NT2/D1 (cell line): ENCODE measurements at regions not wholly inside any gene's neighbourhood (a gene's known extent, or its start where the extent isn't known, plus 50 kb on each side); places are given as distances from the start of the nearest gene placed in this dataset.
"Not testable (repeated sequence)": the region's sequence is repeated elsewhere in the genome, so short reads cannot be mapped to it uniquely, and the experiment has no call there.

Experiments used
- DNase-seq: peaks from one replicate; pipeline ENCODE4 v3.0.0-alpha.2; 2011; ENCODE audit warnings: low read depth, low spot score
- H3K27me3 ChIP-seq: 2 replicates; pipeline ENCODE4 v1.6.0; 2011; ENCODE audit warnings: mild to moderate bottlenecking; ENCODE audit not compliant: insufficient read length, insufficient read depth
- H3K36me3 ChIP-seq: 2 replicates; pipeline ENCODE4 v1.6.1; 2011; ENCODE audit warnings: mild to moderate bottlenecking, low read length, mixed read lengths; ENCODE audit not compliant: insufficient read depth, insufficient read length
- H3K4me1 ChIP-seq: 2 replicates; pipeline ENCODE4 v1.5.1; 2011; ENCODE audit not compliant: insufficient read depth, insufficient read length
- H3K4me3 ChIP-seq: 2 replicates; pipeline ENCODE4 v1.5.1; 2011; ENCODE audit warnings: low read depth; ENCODE audit not compliant: insufficient read length
- H3K9ac ChIP-seq: 2 replicates; pipeline ENCODE4 v1.6.0; 2011; ENCODE audit warnings: low read depth; ENCODE audit not compliant: insufficient read length
- H3K9me3 ChIP-seq: 2 replicates; pipeline ENCODE4 v1.5.1; 2011; ENCODE audit warnings: mild to moderate bottlenecking, low read length; ENCODE audit not compliant: insufficient read depth

DNA sequence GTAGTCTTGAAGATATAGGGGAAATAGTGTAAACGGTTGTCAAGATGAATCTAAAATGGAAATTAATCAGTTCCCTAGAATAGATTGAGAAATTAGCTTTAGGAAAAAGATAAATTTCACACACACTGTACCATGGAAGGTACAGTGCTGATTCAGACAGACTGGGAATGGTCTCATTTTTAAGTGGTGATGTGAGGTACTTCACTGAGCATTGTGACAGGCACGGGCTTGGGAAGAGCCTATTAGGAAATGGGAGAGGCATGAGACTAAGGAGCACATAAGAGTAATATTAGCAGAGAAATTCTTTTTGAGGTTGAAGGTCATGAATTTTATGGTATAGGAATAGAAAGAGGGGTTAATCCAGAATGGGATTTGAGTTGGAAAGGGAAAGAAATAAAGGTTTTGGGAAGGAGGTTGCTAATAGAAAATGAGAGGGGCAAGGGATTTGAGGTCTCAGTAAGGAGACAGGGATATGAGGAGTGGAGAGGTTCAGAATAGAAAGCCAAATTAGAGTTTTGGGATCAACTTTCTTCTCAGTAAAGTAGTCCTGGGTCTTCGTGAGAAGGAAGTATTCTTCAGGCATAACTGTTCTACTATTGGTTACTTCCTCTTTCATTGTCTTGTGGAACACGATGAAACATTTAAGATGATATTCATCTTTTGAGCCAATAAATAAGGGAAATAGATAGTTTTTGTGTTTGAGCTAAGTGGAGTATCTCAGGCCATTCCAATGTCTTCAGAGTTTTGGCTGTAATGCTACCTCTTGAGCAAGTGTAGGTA lies 115.0 kb upstream of the FBXO28 start:
- H3K36me3 ChIP-seq, H3K4me3 ChIP-seq, H3K9me3 ChIP-seq, DNase-seq, H3K9ac ChIP-seq, H3K4me1 ChIP-seq, H3K27me3 ChIP-seq: not testable (repeated sequence)

DNA sequence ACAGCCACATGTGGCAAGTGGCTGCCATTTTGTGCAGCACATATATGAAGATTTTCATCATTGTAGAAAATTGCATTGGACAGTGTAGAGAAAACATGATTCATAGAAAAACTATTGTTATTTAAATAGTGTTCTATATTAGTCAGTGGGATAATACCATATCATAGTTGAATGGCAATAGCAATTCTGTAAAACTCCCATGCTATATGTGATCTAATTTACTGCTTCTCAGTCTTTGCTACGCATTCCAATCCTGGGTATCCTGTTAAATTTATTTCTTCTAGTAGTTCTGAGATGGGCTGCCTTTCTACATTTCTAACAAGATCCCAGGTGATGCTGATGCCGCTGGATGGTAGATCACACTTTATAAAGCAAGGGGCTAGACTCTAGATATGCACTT lies 117.5 kb upstream of the FBXO28 start:
- not testable (repeated sequence) for H3K4me1 ChIP-seq, DNase-seq, H3K9ac ChIP-seq, H3K9me3 ChIP-seq, H3K4me3 ChIP-seq, H3K27me3 ChIP-seq, H3K36me3 ChIP-seq

DNA sequence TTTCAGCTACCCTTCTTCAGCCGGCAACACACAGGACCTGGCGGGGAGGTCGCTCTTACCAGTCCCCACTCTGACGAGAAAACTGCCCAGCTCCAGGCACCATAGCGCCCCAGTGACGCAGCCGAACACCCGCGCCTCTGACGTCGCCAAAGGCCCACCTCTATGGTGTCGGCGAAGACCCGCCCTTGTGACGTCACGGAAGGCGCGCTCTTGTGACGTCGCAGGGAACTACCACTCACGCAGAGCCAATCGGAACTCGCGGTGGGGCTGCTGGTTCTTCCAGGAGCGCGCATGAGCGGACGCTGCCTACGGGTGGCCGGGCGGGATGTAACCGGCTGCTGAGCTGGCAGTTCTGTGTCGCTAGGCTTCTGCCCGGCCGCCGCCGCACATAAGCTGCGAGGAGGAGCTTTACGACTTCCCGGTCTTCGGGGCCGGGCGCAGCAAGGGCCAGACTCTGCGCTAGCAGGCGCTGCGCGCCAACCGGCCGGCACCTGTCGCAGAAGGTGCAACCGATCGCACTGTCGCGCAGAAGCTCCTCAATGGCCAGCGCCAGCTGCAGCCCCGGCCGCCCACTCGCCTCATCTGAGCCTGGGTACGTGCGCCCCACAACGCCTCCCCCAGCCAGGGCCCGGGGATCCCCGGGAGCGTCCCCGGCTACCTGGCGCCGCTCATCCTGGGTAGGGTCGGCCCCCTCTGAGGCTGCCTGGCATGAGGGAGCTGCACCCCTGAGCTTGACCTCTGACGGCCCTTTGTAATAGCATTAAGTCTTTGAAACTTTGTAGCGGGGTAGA lies 121.3 kb upstream of the FBXO28 start:
- Histone ChIP-seq H3K4me3 (peak overlapping the region; percentile 47), H3K9ac (peak overlapping the region; percentile 64)
- H3K36me3 ChIP-seq, H3K9me3 ChIP-seq, H3K27me3 ChIP-seq, H3K4me1 ChIP-seq: not testable (repeated sequence)
- peak; percentile 99 for DNase-seq

- H3K9me3 ChIP-seq, H3K4me3 ChIP-seq, H3K4me1 ChIP-seq, H3K36me3 ChIP-seq, H3K9ac ChIP-seq, H3K27me3 ChIP-seq, DNase-seq: not testable (repeated sequence)
These were observed 122.5 kb upstream of the FBXO28 start for GRCh38 chr1:223991297-223991857.

DNA sequence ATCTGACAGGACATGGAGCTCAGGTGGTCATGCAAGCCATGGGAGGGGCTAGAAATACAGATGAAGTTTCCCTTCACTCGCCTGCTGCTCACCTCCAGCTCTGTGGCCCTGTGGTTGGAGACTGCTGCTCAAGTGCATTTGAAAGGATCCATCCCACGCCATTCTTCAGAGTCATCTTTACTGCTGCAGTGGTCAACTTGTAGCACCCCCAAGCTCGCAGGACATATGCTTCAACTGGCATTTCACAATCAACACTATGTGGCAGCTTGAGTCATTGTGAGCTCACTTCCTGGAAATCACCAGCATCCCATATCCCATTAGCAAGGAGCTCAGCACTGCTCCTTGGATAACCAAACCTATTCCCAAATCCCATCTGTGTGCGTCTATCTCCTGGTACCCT lies 116.2 kb upstream of the TP53BP2 start:
- H3K4me3 ChIP-seq, H3K4me1 ChIP-seq, H3K9me3 ChIP-seq, H3K36me3 ChIP-seq, H3K27me3 ChIP-seq, H3K9ac ChIP-seq, DNase-seq: not testable (repeated sequence)

DNA sequence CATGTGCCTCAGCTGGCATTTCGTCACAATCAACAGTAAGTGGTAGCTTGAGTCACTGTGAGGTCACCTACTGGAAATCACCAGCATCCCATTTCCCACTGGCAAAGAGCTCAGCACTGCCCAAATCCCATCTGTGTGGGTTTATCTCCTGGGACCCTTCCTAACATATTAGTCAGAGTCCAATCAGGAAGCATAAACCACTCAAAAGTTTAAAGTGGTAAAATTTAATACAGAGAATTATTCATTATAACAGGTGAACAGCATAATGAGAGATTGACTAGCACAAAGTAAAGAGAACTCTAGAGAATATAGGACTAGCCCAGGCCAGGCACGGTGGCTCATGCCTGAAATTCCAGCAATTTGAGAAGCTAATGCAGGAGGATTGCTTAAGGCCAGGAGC lies 107.1 kb upstream of the TP53BP2 start:
- not testable (repeated sequence) for H3K9me3 ChIP-seq, H3K36me3 ChIP-seq, H3K27me3 ChIP-seq, H3K4me1 ChIP-seq, H3K4me3 ChIP-seq, DNase-seq, H3K9ac ChIP-seq

- H3K27me3 ChIP-seq, H3K9me3 ChIP-seq, DNase-seq, H3K4me3 ChIP-seq, H3K9ac ChIP-seq, H3K36me3 ChIP-seq, H3K4me1 ChIP-seq: not testable (repeated sequence)
These were observed 105.8 kb upstream of the TP53BP2 start for GRCh38 chr1:223951551-223951950.

DNA sequence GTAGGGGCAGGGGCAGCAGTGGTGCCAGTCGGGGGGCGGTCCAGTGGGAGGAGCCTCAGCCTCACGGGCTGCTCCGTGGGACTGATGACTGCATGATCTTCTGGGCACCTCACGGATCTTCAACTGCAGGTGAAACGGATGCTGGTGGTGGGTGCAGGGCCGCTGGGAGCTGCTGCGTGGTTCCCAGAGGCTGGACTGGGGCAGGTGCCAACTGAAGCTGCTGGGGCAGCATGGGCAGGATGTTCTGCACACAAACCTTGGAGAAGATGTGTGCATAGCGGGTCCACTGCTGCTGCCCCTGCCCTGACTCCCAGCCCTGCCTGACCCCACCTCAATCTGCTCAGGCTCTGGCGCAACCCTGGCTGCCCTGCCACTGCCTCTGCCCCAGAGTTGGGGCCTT lies 104.2 kb upstream of the TP53BP2 start:
- not testable (repeated sequence) for H3K4me1 ChIP-seq, H3K9ac ChIP-seq, H3K36me3 ChIP-seq, H3K4me3 ChIP-seq, DNase-seq, H3K27me3 ChIP-seq, H3K9me3 ChIP-seq

DNA sequence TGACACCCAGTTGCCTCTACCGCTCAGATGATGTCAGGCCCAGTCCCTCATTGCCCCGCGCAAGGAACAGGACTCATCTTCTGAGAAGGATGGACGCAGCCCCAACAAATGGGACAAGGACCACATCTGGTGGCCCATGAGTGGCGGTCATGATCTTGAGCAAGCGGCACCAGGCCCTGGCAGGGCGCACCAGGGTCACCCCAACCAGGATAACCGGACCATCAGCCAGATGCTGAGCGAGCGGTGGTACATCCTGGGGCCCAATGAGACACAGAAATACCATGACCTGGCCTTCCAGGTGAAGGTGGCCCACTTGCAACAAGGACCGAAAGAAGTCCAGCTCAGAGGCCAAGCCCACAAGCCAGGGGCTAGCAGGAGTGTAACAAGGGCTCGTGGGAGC lies 102.3 kb upstream of the TP53BP2 start:
- not testable (repeated sequence) for H3K9me3 ChIP-seq, H3K36me3 ChIP-seq, H3K9ac ChIP-seq, H3K27me3 ChIP-seq, H3K4me3 ChIP-seq, H3K4me1 ChIP-seq, DNase-seq

DNA sequence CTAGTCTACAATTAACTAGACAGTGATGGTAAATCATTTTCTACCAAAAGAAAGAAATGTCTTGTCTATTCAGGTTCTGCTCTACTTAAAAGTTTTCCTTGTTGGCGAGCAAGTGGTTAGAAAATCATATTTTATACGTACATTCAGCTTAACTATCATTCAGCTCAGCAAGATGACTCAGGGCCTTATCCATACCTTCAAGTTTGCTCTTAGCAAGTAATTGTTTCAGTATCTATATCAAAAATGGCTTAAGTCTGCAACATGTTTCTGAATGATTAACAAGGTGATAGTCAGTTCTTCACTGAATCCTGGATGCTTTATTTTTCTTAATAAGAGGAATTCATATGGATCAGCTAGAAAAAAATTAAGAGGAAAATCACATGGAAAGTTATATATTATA lies 90.8 kb upstream of the TP53BP2 start:
- DNase-seq, H3K9ac ChIP-seq, H3K9me3 ChIP-seq, H3K4me3 ChIP-seq, H3K27me3 ChIP-seq, H3K4me1 ChIP-seq, H3K36me3 ChIP-seq: not testable (repeated sequence)

DNA sequence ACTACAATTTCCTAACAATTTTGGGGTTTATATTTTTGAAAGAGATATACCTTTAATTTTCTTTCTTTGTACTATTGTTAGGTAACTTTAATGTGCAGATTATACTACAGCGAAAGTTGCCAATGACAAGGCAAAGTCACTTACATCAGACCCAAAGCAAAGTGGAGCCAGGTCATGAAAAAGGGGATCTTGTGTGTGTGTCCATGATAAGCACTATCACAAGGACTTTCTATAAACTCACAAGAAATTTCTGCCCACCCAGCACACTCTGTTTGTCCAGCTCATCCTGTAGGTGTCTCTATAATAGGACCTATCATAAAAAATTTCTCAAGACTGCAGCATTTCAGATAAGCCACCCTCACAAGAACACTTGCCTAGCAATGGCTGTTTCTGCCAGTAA lies 85.7 kb upstream of the TP53BP2 start:
- H3K4me3 ChIP-seq, H3K9me3 ChIP-seq, DNase-seq, H3K36me3 ChIP-seq, H3K9ac ChIP-seq, H3K27me3 ChIP-seq, H3K4me1 ChIP-seq: not testable (repeated sequence)

DNA sequence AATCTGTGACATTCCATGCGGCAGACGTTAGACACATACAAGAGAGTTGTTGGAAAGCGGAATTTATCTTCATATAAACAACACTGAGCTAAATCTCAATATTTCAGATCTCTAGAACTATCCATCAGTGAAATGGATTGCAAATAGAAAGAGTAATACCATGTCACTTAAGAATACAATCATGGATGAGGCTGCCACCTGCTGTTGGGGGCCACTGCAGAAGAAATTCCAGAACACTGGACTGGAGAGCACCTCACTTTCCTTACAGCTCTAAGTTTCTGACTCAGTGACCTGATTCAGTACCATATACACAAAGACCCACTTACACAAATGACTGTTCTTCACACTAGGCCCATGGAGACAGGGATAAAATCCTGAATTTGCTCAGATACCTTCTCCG lies 75.1 kb upstream of the TP53BP2 start:
- not testable (repeated sequence) for H3K9ac ChIP-seq, H3K9me3 ChIP-seq, H3K4me1 ChIP-seq, H3K36me3 ChIP-seq, DNase-seq, H3K27me3 ChIP-seq, H3K4me3 ChIP-seq
